Mesendoderm (in vitro differentiated cells): ENCODE measurements at regions not wholly inside any gene's neighbourhood (a gene's known extent, or its start where the extent isn't known, plus 50 kb on each side); places are given as distances from the start of the nearest gene placed in this dataset.

Experiments
- DNase-seq: peaks from one replicate; pipeline ENCODE4 v3.0.0; 2013
- H2AK5ac ChIP-seq: 2 replicates; pipeline ENCODE4 v1.6.1; 2013; ENCODE audit warnings: low read length, inconsistent platforms
- H2BK120ac ChIP-seq: 2 replicates; pipeline ENCODE4 v1.6.1; 2013; ENCODE audit warnings: low read depth, mild to moderate bottlenecking, low read length, moderate library complexity, mixed read lengths
- H2BK15ac ChIP-seq: replicated peaks from 2 replicates; pipeline ENCODE4 v1.6.1; 2013; ENCODE audit warnings: low read depth, mild to moderate bottlenecking, moderate library complexity
- H2BK5ac ChIP-seq: 2 replicates; pipeline ENCODE4 v1.6.1; 2013; ENCODE audit warnings: low read length, inconsistent platforms
- H3K18ac ChIP-seq: 2 replicates; pipeline ENCODE4 v1.6.1; 2013; ENCODE audit warnings: mild to moderate bottlenecking, low read length, mixed read lengths
- H3K23ac ChIP-seq: one replicate; pipeline ENCODE4 v1.6.1; 2013; ENCODE audit warnings: low read length
- H3K27ac ChIP-seq: 2 replicates; pipeline ENCODE4 v1.5.1; 2013; ENCODE audit warnings: low read depth, mild to moderate bottlenecking, inconsistent platforms, low read length, moderate library complexity
- H3K27me3 ChIP-seq: 2 replicates; pipeline ENCODE4 v1.6.1; 2013; ENCODE audit warnings: low read length, control low read depth, mild to moderate bottlenecking, inconsistent platforms; ENCODE audit not compliant: insufficient read depth, poor library complexity
- H3K36me3 ChIP-seq: 2 replicates; pipeline ENCODE4 v1.6.1; 2013; ENCODE audit warnings: low read length, inconsistent platforms; ENCODE audit not compliant: control insufficient read depth, insufficient read depth
- H3K4ac ChIP-seq: one replicate; pipeline ENCODE4 v1.6.1; 2013; ENCODE audit warnings: low read depth, mild to moderate bottlenecking, low read length, moderate library complexity
- H3K4me1 ChIP-seq: 2 replicates; pipeline ENCODE4 v1.6.1; 2013; ENCODE audit warnings: low read depth, low read length, inconsistent platforms; ENCODE audit not compliant: control insufficient read depth
- H3K4me2 ChIP-seq: 2 replicates; pipeline ENCODE4 v1.6.1; 2013; ENCODE audit warnings: low read length
- H3K4me3 ChIP-seq: 2 replicates; pipeline ENCODE4 v1.5.1; 2013; ENCODE audit warnings: mild to moderate bottlenecking, low read length
- H3K56ac ChIP-seq: one replicate; pipeline ENCODE4 v1.6.1; 2013; ENCODE audit warnings: low read length
- H3K79me1 ChIP-seq: 2 replicates; pipeline ENCODE4 v1.6.1; 2013; ENCODE audit warnings: low read length, inconsistent platforms
- H3K79me2 ChIP-seq: 2 replicates; pipeline ENCODE4 v1.6.1; 2013; ENCODE audit warnings: mild to moderate bottlenecking, low read length; ENCODE audit not compliant: control insufficient read depth, insufficient read depth
- H3K9ac ChIP-seq: 2 replicates; pipeline ENCODE4 v1.6.1; 2013; ENCODE audit warnings: low read length, inconsistent platforms
- H4K5ac ChIP-seq: one replicate; pipeline ENCODE4 v1.6.1; 2013; ENCODE audit warnings: low read length
- H4K8ac ChIP-seq: one replicate; pipeline ENCODE4 v1.6.1; 2013; ENCODE audit warnings: low read depth, mild to moderate bottlenecking, control low read depth, low read length, moderate library complexity
- WGBS: extraction: QIAGEN DNeasy Blood & Tissue Kit; methylation state at CpG from one replicate; pipeline ENCODE4 v1.1.7; 2013; ENCODE audit warnings: low lambda C conversion rate, missing lambda C conversion rate; ENCODE audit not compliant: insufficient coverage; ENCODE audit errors: extremely low coverage; 5-methylcytosine and 5-hydroxymethylcytosine counted together

GRCh38 chr14:21749306-21749868 is 75.8 kb upstream of the OR4E1 start:
- Histone ChIP-seq H3K18ac (no peak overlapping the region), H3K4me1 (no peaks in the 10 kb centered on the region), H3K36me3 (no peaks in the 10 kb centered on the region), H3K79me2 (no peaks in the 10 kb centered on the region), H4K8ac (no peak overlapping the region), H2BK15ac (no peak overlapping the region), H3K4ac (no peak overlapping the region), H3K4me3 (no peak overlapping the region), H3K27ac (no peak overlapping the region), H4K5ac (no peak overlapping the region), H3K56ac (no peak overlapping the region), H2AK5ac (no peak overlapping the region), H2BK5ac (no peak overlapping the region), H3K23ac (no peak overlapping the region), H3K27me3 (no peaks in the 10 kb centered on the region), H3K4me2 (no peak overlapping the region), H2BK120ac (no peak overlapping the region), H3K79me1 (no peaks in the 10 kb centered on the region), H3K9ac (no peak overlapping the region)
- no peak for DNase-seq
- WGBS: no CpG with 5 or more reads among the region's 5 CpGs

GRCh38 chr14:21748869-21749303 is 75.3 kb upstream of the OR4E1 start:
- no peaks in the 10 kb centered on the region for H3K4me1 ChIP-seq
- no peak overlapping the region for H3K27ac ChIP-seq
- H3K36me3 ChIP-seq: no peaks in the 10 kb centered on the region
- H3K79me1 ChIP-seq: no peaks in the 10 kb centered on the region
- no peak overlapping the region for H3K4me3 ChIP-seq
- H2BK120ac ChIP-seq: no peak overlapping the region
- no peak overlapping the region for H2BK15ac ChIP-seq
- DNase-seq: peak; percentile 83
- no peaks in the 10 kb centered on the region for H3K27me3 ChIP-seq
- no peak overlapping the region for H2BK5ac ChIP-seq
- WGBS: no CpG with 5 or more reads among the region's 5 CpGs
- H3K18ac ChIP-seq: no peak overlapping the region
- H2AK5ac ChIP-seq: no peak overlapping the region
- no peaks in the 10 kb centered on the region for H3K79me2 ChIP-seq
- no peak overlapping the region for H3K4ac ChIP-seq
- H3K9ac ChIP-seq: no peak overlapping the region
- H4K8ac ChIP-seq: no peak overlapping the region
- no peak overlapping the region for H3K4me2 ChIP-seq
- no peak overlapping the region for H3K23ac ChIP-seq
- no peak overlapping the region for H3K56ac ChIP-seq
- H4K5ac ChIP-seq: no peak overlapping the region

DNA sequence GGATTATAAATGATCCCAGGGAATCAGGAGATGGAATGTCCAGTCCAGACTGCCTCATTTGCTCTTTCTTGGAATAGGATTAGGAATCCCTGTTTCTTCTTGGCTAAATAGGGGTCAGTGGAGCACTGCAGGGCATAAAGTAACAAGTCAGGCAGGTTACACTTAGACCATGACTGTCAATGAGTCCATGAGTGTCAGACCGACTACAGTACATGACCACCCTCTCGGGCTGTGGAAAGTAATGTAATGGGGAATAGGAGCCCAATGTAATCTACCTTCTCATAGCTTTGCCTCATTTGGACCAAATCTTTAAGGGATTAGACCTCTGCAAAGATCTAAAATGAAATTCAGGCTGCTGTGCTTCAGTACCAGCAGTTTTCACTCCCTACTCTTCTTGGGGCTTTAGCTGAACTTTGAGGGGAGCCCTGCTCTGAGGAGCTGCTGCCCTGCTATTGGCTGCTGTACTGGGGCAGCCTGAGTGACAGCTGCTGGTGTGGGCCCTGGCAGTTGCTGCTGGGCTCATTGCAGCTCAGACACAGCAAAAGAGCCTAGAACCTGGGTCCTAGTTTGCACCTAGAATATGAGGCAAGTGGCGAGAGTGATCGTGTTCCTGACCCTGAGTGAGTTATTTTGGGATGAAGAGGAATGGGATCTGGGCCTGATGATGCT is 62.2 kb upstream of the OR4E1 start:
- Histone ChIP-seq H3K36me3 (no peaks in the 10 kb centered on the region), H2BK5ac (no peak overlapping the region), H3K27me3 (no peaks in the 10 kb centered on the region), H3K9ac (no peak overlapping the region), H3K79me1 (no peaks in the 10 kb centered on the region), H2AK5ac (no peak overlapping the region), H3K4me3 (no peak overlapping the region), H2BK120ac (no peak overlapping the region), H3K4me1 (no peaks in the 10 kb centered on the region), H4K5ac (no peak overlapping the region), H3K18ac (no peak overlapping the region), H4K8ac (no peak overlapping the region), H3K4ac (no peak overlapping the region), H3K4me2 (no peak overlapping the region), H3K27ac (no peak overlapping the region), H2BK15ac (no peak overlapping the region), H3K79me2 (no peaks in the 10 kb centered on the region), H3K23ac (no peak overlapping the region), H3K56ac (no peak overlapping the region)
- no CpG with 5 or more reads among the region's 4 CpGs for WGBS
- no peak for DNase-seq

DNA sequence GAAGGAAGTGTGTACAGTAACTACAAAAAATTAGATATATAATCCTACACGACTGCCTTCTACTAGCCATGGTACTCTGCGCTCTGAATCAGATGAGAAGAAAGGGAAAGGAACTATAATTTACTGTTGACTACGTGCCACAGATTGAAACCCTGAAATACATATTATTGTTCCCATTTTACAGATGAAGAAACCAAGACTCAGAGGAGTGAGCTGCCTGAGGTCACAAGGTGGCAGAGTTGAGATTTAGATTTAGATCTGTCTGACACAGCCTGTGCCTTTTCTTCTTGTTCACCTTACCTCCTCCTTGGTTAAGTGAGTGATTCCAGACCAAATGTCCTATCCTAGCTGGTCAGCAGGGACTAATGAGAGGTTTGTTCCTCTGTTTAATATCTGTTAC is 61.6 kb upstream of the OR4E1 start:
- H3K79me1 ChIP-seq: no peaks in the 10 kb centered on the region
- no peak overlapping the region for H3K18ac ChIP-seq
- no peaks in the 10 kb centered on the region for H3K27me3 ChIP-seq
- H3K27ac ChIP-seq: no peak overlapping the region
- no CpG with 5 or more reads among the region's 3 CpGs for WGBS
- no peak overlapping the region for H2BK5ac ChIP-seq
- no peak overlapping the region for H3K9ac ChIP-seq
- no peak overlapping the region for H4K8ac ChIP-seq
- no peak overlapping the region for H3K4me3 ChIP-seq
- H2BK120ac ChIP-seq: no peak overlapping the region
- no peak overlapping the region for H3K56ac ChIP-seq
- DNase-seq: no peak
- H3K4me2 ChIP-seq: no peak overlapping the region
- H2AK5ac ChIP-seq: no peak overlapping the region
- no peaks in the 10 kb centered on the region for H3K79me2 ChIP-seq
- H3K36me3 ChIP-seq: no peaks in the 10 kb centered on the region
- no peak overlapping the region for H2BK15ac ChIP-seq
- H3K4ac ChIP-seq: no peak overlapping the region
- H4K5ac ChIP-seq: no peak overlapping the region
- H3K23ac ChIP-seq: no peak overlapping the region
- H3K4me1 ChIP-seq: no peaks in the 10 kb centered on the region

DNA sequence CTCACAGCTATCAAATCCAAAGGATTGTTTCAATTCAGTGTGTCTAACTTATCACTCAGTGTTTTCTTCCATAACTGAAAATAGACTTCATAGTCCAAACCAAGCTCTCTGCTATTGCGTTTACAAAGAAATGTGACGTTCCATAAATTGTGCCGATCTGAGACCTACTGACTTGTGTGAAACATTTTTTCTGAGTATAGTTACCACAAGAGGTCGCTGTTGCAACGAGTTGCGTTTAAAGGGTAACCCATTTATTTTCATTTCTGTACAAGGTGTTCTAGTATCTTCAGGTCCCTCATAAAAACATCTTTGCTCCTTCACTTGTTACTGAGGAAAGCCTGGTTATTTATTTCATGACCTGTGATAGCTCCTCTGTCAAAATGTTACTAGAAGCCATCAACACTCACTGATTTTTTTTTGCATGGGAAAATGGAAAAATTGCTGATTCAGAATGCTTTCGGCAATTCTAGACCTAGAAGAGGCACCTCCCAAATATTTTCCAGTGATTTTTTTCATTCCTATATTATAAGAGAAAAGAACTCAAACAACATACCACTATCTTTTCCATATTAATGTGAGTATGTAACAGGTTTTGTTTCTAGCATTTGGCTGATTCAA is 60.9 kb upstream of the OR4E1 start:
- H3K79me2 ChIP-seq: no peaks in the 10 kb centered on the region
- no peak overlapping the region for H3K4me3 ChIP-seq
- no peak overlapping the region for H2AK5ac ChIP-seq
- no peaks in the 10 kb centered on the region for H3K36me3 ChIP-seq
- no peak overlapping the region for H3K9ac ChIP-seq
- H2BK5ac ChIP-seq: no peak overlapping the region
- no peak overlapping the region for H2BK15ac ChIP-seq
- no peak overlapping the region for H3K56ac ChIP-seq
- H3K27ac ChIP-seq: no peak overlapping the region
- H3K18ac ChIP-seq: no peak overlapping the region
- H2BK120ac ChIP-seq: no peak overlapping the region
- no peak overlapping the region for H3K23ac ChIP-seq
- no peak overlapping the region for H4K5ac ChIP-seq
- no CpG with 5 or more reads among the region's 7 CpGs for WGBS
- H3K27me3 ChIP-seq: no peaks in the 10 kb centered on the region
- no peak overlapping the region for H3K4ac ChIP-seq
- DNase-seq: peak; percentile 45
- no peak overlapping the region for H4K8ac ChIP-seq
- H3K4me2 ChIP-seq: no peak overlapping the region
- H3K4me1 ChIP-seq: no peaks in the 10 kb centered on the region
- no peaks in the 10 kb centered on the region for H3K79me1 ChIP-seq
